GM12878 (cell line): ENCODE measurements at regions not wholly inside any gene's neighbourhood (a gene's known extent, or its start where the extent isn't known, plus 50 kb on each side); places are given as distances from the start of the nearest gene placed in this dataset.

Experiments used
- ATAC-seq: fragments of 200-7000 bp; cut with Tn5 transposase; 3 replicates; pipeline ENCODE4 v1.9.1; 2020; ENCODE audit warnings: mild to moderate bottlenecking, moderate library complexity
- BruUV-seq: library from RNA; stranded (reverse); fragments of 400-500 nt; replicated peaks from 2 replicates; lab custom pipeline; 2021; lab: Mats Ljungman, UMichigan
- CTCF ChIA-PET: fragments of 300-600 bp; sonication (Branson Sonifier 250); formaldehyde crosslinking; extraction: SDS; loops from one replicate; lab custom pipeline; 2021; ENCODE audit warnings: inconsistent platforms; lab: Yijun Ruan, JAX
- POLR2A ChIA-PET: fragments of 350-600 bp; formaldehyde crosslinking; extraction: SDS; loops from one replicate; lab custom pipeline; 2021; ENCODE audit warnings: inconsistent platforms; lab: Charles Lee
- RAD21 ChIA-PET: fragments of 300-600 bp; sonication (Branson Sonifier 250); formaldehyde crosslinking; loops from one replicate; lab custom pipeline; 2023; ENCODE audit warnings: antibody characterized with exemption; ENCODE audit not compliant: unreplicated experiment; lab: Charles Lee
- SMC1A ChIA-PET: fragments of 300-600 bp; sonication (Branson Sonifier 250); formaldehyde crosslinking; loops from one replicate; lab custom pipeline; 2023; ENCODE audit not compliant: unreplicated experiment, uncharacterized antibody; lab: Charles Lee
- DNase-seq: peaks from one replicate; pipeline ENCODE4 v3.0.0-alpha.2; 2011; ENCODE audit warnings: low read depth, low spot score
- FAIRE-seq: peaks from 3 replicates; lab custom pipeline; 2011; peaks lifted over from hg19 to GRCh38; lab: Jason Lieb, UNC
- H2AFZ ChIP-seq: 2 replicates; pipeline ENCODE4 v1.6.0; 2011; ENCODE audit warnings: low read depth, low read length, control low read depth; ENCODE audit not compliant: control insufficient read depth
- H3K27ac ChIP-seq: 2 replicates; pipeline ENCODE4 v1.5.1; 2011; ENCODE audit warnings: control low read depth; ENCODE audit not compliant: control insufficient read depth, insufficient read depth
- H3K27me3 ChIP-seq, 2 experiments: replicated peaks in 1 of 2; 2 replicates each; pipeline versions ENCODE4 v1.6.0 to v1.6.1; 2011; ENCODE audit warnings: low read length in 1 of 2; ENCODE audit not compliant: control insufficient read depth in 2 of 2, insufficient read depth in 2 of 2
- H3K36me3 ChIP-seq, 2 experiments: 2 replicates each; pipeline ENCODE4 v1.5.1; 2011; ENCODE audit warnings: low read length in 1 of 2; ENCODE audit not compliant: control insufficient read depth in 2 of 2, insufficient read depth in 2 of 2
- H3K4me1 ChIP-seq: 2 replicates; pipeline ENCODE4 v1.6.1; 2011; ENCODE audit warnings: mild to moderate bottlenecking, low read length, moderate library complexity, mixed read lengths; ENCODE audit not compliant: control insufficient read depth, insufficient read depth
- H3K4me2 ChIP-seq: 2 replicates; pipeline ENCODE4 v1.6.0; 2011; ENCODE audit warnings: control low read depth; ENCODE audit not compliant: control insufficient read depth, insufficient read depth
- H3K4me3 ChIP-seq: fragments of 200-600 bp; sonication (generic); 2 replicates; pipeline ENCODE4 v1.5.1; 2016
- H3K79me2 ChIP-seq: 2 replicates; pipeline ENCODE4 v1.6.0; 2011; ENCODE audit warnings: low read length; ENCODE audit not compliant: control insufficient read depth, insufficient read depth
- H3K9ac ChIP-seq: 2 replicates; pipeline ENCODE4 v1.8.0; 2011; ENCODE audit warnings: low read length, control low read depth, mixed read lengths; ENCODE audit not compliant: control insufficient read depth, insufficient read depth
- H3K9me3 ChIP-seq: replicated peaks from 3 replicates; pipeline ENCODE4 v1.5.1; 2011; ENCODE audit warnings: mild to moderate bottlenecking, low read length; ENCODE audit not compliant: control insufficient read depth, insufficient read depth
- H4K20me1 ChIP-seq: 2 replicates; pipeline ENCODE4 v1.6.0; 2011; ENCODE audit not compliant: control insufficient read depth, insufficient read depth
- CREM ChIP-seq: IDR thresholded peaks from 2 replicates; pipeline ENCODE4 v1.6.1; 2014; ENCODE audit warnings: antibody characterized with exemption, low read depth
- IKZF1 ChIP-seq: fragments of 450-650 bp; conservative IDR thresholded peaks from 2 replicates; pipeline ENCODE4 v1.6.1; 2017; ENCODE audit warnings: antibody characterized with exemption, mild to moderate bottlenecking
- NFIC ChIP-seq: IDR thresholded peaks from 2 replicates; pipeline ENCODE4 v1.6.1; 2012; ENCODE audit warnings: low read depth, mild to moderate bottlenecking, inconsistent platforms, low read length, moderate library complexity
- SREBF2 ChIP-seq: IDR thresholded peaks from 2 replicates; pipeline ENCODE4 v1.6.1; 2012; ENCODE audit warnings: mild to moderate bottlenecking, low read length
- WGBS: methylation state at CpG from one replicate; pipeline ENCODE4 v1.1.6; 2016; ENCODE audit warnings: low lambda C conversion rate; ENCODE audit not compliant: insufficient replicate concordance, insufficient coverage; ENCODE audit errors: missing lambda C conversion rate; 5-methylcytosine and 5-hydroxymethylcytosine counted together
- in situ Hi-C: fragments of 300-500 bp; cut with MboI; formaldehyde crosslinking; loops from 9 replicates; pipeline ENCODE4 v1.14.3; 2018; ENCODE audit warnings: mixed read lengths
- intact Hi-C: fragments of 100-400 bp; cut with micrococcal nuclease; formaldehyde crosslinking; loops from one replicate; pipeline ENCODE4 v1.14.2; 2022; ENCODE audit not compliant: unreplicated experiment

DNA sequence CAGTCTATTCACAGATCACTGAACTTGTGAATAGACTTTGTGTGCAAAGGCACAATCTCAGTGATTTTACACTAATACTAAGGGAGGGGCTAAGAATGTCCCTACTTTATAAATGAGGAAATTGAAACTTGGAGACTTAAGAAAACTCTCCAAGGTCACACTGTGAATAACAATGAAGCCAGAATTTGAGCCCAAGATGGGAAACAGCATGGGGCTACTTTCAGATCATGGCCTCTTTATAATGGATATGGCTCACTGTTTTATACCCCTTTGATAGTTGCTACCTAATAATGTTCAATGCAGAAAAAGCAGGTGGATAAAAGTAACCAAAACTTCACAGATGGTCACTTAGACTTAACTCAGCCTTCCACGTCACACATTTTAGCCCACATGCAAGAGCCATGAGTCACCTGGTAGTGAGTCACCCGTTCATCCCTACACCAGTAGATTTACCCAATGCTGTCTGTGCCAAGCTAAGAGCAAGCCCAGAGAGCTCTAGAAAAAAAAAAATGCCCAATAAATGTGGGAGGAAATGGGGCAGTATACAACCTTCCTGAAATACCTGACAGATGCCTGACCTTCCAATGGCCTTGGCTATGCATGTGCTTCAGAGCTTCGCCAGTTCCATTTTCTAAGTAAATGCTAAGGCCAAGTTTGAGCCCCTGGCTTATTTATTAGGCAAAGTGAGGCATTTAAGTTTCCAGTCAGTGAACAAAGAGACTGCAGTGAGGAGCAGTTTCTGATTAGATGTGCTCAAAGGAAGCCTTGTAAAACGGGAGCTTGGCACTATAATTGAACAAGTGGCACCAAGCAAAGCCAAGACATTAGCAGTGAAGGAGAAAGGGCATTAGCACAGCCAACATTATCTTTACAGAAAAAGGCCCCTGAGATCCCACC is 219.7 kb downstream of the TMEM114 start:
- ATAC-seq: no peak
- 18% methylated on average over 4 of the region's 4 CpGs for WGBS
- ChIA-PET SMC1A (no interaction called here), POLR2A (no interaction called here), CTCF (no interaction called here), RAD21 (no interaction called here)
- Histone ChIP-seq H3K27ac (no peak overlapping the region), H4K20me1 (no peaks in the 10 kb centered on the region), H3K79me2 (no peaks in the 10 kb centered on the region), H3K9ac (no peak overlapping the region), H3K4me2 (no peak overlapping the region), H3K27me3 (no peaks in the 10 kb centered on the region), H3K4me3 (no peak overlapping the region), H3K9me3 (no peaks in the 10 kb centered on the region), H3K4me1 (no peaks in the 10 kb centered on the region), H2AFZ (no peak overlapping the region), H3K36me3 (no peaks in the 10 kb centered on the region)
- TF ChIP-seq NFIC: no peak
- FAIRE-seq: no peak
- no TSS peak for BruUV-seq
- intact Hi-C loops (no loop called here), in situ Hi-C loops (no loop called here)
- no peak for DNase-seq

DNA sequence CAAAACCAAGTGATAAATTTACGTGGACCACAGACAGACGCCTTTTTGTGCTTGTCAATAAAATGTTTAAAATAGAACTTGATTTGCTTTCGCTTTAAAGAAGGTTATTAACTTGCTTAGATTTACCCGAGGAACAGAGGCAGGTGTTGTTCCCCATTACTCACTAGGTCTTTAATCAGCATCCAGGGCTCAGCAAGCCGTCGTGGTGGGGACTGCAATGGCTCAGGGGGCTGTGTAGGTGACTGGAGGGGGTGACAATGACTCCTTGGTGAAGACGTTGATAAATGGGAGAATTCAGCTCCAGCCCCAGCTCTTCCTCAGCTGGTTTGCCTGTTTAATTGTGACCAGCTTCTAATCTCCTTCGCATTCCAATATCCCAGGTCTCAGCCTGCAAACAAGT is 231.4 kb downstream of the TMEM114 start:
- Histone ChIP-seq H3K4me2 (no peak overlapping the region), H3K4me3 (no peak overlapping the region)
- TF ChIP-seq SREBF2 (no peak), CREM (no peak), IKZF1 (no peak)
- TF ChIP-seq, all 136 proteins: peak for 0
- POLR2A ChIA-PET: no interaction called here
- RAD21 ChIA-PET: no interaction called here
- Histone ChIP-seq H3K4me1 (no peaks in the 10 kb centered on the region), H3K36me3 (no peaks in the 10 kb centered on the region), H4K20me1 (no peaks in the 10 kb centered on the region), H3K27ac (no peak overlapping the region), H3K9ac (no peak overlapping the region), H3K27me3 (no peaks in the 10 kb centered on the region), H3K79me2 (no peaks in the 10 kb centered on the region), H3K9me3 (no peaks in the 10 kb centered on the region), H2AFZ (no peak overlapping the region)
- BruUV-seq: no TSS peak
- DNase-seq: no peak
- 18% methylated on average over 8 of the region's 8 CpGs for WGBS
- in situ Hi-C loops: no loop called here
- no peak for ATAC-seq
- intact Hi-C loops: no loop called here
- CTCF ChIA-PET: no interaction called here
- no peak for FAIRE-seq
- SMC1A ChIA-PET: no interaction called here
